ENCODE measurements at regions not wholly inside any gene's neighbourhood (a gene's known extent, or its start where the extent isn't known, plus 50 kb on each side); places are given as distances from the start of the nearest gene placed in this dataset.
"Not testable (repeated sequence)": the region's sequence is repeated elsewhere in the genome, so short reads cannot be mapped to it uniquely, and the experiment has no call there.

GRCh38 chr2:89286448-89287080, 595.1 kb downstream of the RPIA start:
- H3K4me3 ChIP-seq; H3K4me1 ChIP-seq; DNase-seq; H3K9me3 ChIP-seq; H3K36me3 ChIP-seq; H3K27me3 ChIP-seq; H3K27ac ChIP-seq; intact Hi-C loops (cut with DNase I; ENCODE audit: low total_unique reads): not testable (repeated sequence)

GRCh38 chr2:89287084-89287483, 595.6 kb downstream of the RPIA start:
- DNase-seq; H3K4me3 ChIP-seq; H3K4me1 ChIP-seq; H3K27ac ChIP-seq; intact Hi-C loops (cut with DNase I; ENCODE audit: low total_unique reads); H3K27me3 ChIP-seq; H3K36me3 ChIP-seq; H3K9me3 ChIP-seq: not testable (repeated sequence)

GRCh38 chr2:89291717-89292298, 600.3 kb downstream of the RPIA start:
- H3K4me1 ChIP-seq; DNase-seq; H3K27me3 ChIP-seq; H3K4me3 ChIP-seq; H3K36me3 ChIP-seq; H3K27ac ChIP-seq; intact Hi-C loops (cut with DNase I; ENCODE audit: low total_unique reads); H3K9me3 ChIP-seq: not testable (repeated sequence)

GRCh38 chr2:89293399-89293798, 601.9 kb downstream of the RPIA start:
- H3K27me3 ChIP-seq; H3K4me1 ChIP-seq; H3K9me3 ChIP-seq; H3K4me3 ChIP-seq; DNase-seq; intact Hi-C loops (cut with DNase I; ENCODE audit: low total_unique reads); H3K36me3 ChIP-seq; H3K27ac ChIP-seq: not testable (repeated sequence)

GRCh38 chr2:89294335-89294734, 602.9 kb downstream of the RPIA start:
- H3K27ac ChIP-seq; intact Hi-C loops (cut with DNase I; ENCODE audit: low total_unique reads); DNase-seq; H3K27me3 ChIP-seq; H3K4me1 ChIP-seq; H3K4me3 ChIP-seq; H3K36me3 ChIP-seq; H3K9me3 ChIP-seq: not testable (repeated sequence)

GRCh38 chr2:89296820-89297398, 605.4 kb downstream of the RPIA start:
- H3K4me1 ChIP-seq; H3K36me3 ChIP-seq; intact Hi-C loops (cut with DNase I; ENCODE audit: low total_unique reads); H3K4me3 ChIP-seq; H3K27me3 ChIP-seq; H3K27ac ChIP-seq; DNase-seq; H3K9me3 ChIP-seq: not testable (repeated sequence)

GRCh38 chr2:89299196-89299595, 607.7 kb downstream of the RPIA start:
- DNase-seq; H3K27ac ChIP-seq; intact Hi-C loops (cut with DNase I; ENCODE audit: low total_unique reads); H3K9me3 ChIP-seq; H3K36me3 ChIP-seq; H3K27me3 ChIP-seq; H3K4me3 ChIP-seq; H3K4me1 ChIP-seq: not testable (repeated sequence)

- H3K36me3 ChIP-seq; intact Hi-C loops (cut with DNase I; ENCODE audit: low total_unique reads); H3K4me1 ChIP-seq; H3K27me3 ChIP-seq; H3K9me3 ChIP-seq; H3K27ac ChIP-seq; DNase-seq; H3K4me3 ChIP-seq: not testable (repeated sequence)
Measured at GRCh38 chr2:89305623-89306022, 614.1 kb downstream of the RPIA start.

- H3K4me3 ChIP-seq; H3K27me3 ChIP-seq; intact Hi-C loops (cut with DNase I; ENCODE audit: low total_unique reads); H3K9me3 ChIP-seq; DNase-seq; H3K27ac ChIP-seq; H3K36me3 ChIP-seq; H3K4me1 ChIP-seq: not testable (repeated sequence)
Measured at GRCh38 chr2:89306869-89307637, 615.6 kb downstream of the RPIA start.

- H3K36me3 ChIP-seq; intact Hi-C loops (cut with DNase I; ENCODE audit: low total_unique reads); H3K9me3 ChIP-seq; H3K27me3 ChIP-seq; H3K4me1 ChIP-seq; H3K4me3 ChIP-seq; H3K27ac ChIP-seq; DNase-seq: not testable (repeated sequence)
Measured at GRCh38 chr2:89318990-89319389, 627.5 kb downstream of the RPIA start.

GRCh38 chr2:89325894-89326293, 634.4 kb downstream of the RPIA start:
- H3K36me3 ChIP-seq; intact Hi-C loops (cut with DNase I; ENCODE audit: low total_unique reads); H3K27me3 ChIP-seq; H3K4me3 ChIP-seq; H3K27ac ChIP-seq; H3K4me1 ChIP-seq; H3K9me3 ChIP-seq; DNase-seq: not testable (repeated sequence)

- intact Hi-C loops (cut with DNase I; ENCODE audit: low total_unique reads); H3K4me1 ChIP-seq; H3K36me3 ChIP-seq; H3K9me3 ChIP-seq; H3K4me3 ChIP-seq; H3K27me3 ChIP-seq; DNase-seq; H3K27ac ChIP-seq: not testable (repeated sequence)
Measured at GRCh38 chr2:89326455-89326854, 635.0 kb downstream of the RPIA start.

GRCh38 chr2:89328790-89329189, 637.3 kb downstream of the RPIA start:
- DNase-seq; H3K27me3 ChIP-seq; intact Hi-C loops (cut with DNase I; ENCODE audit: low total_unique reads): not testable (repeated sequence)

More at GRCh38 chr2:89328790-89329189, 637.3 kb downstream of the RPIA start:
- not testable (repeated sequence) for H3K27ac ChIP-seq, H3K4me3 ChIP-seq, H3K9me3 ChIP-seq, H3K4me1 ChIP-seq, H3K36me3 ChIP-seq
